HG03558 (cell line): ENCODE measurements at regions not wholly inside any gene's neighbourhood (a gene's known extent, or its start where the extent isn't known, plus 50 kb on each side); places are given as distances from the start of the nearest gene placed in this dataset.
"Not testable (repeated sequence)": the region's sequence is repeated elsewhere in the genome, so short reads cannot be mapped to it uniquely, and the experiment has no call there.

Experiments used
- ATAC-seq: cut with Tn5 transposase; IDR thresholded peaks from one replicate; pipeline ENCODE4 v1.9.1; 2021; ENCODE audit warnings: moderate number of reproducible peaks; ENCODE audit not compliant: unreplicated experiment; ENCODE audit errors: extremely low read depth

DNA sequence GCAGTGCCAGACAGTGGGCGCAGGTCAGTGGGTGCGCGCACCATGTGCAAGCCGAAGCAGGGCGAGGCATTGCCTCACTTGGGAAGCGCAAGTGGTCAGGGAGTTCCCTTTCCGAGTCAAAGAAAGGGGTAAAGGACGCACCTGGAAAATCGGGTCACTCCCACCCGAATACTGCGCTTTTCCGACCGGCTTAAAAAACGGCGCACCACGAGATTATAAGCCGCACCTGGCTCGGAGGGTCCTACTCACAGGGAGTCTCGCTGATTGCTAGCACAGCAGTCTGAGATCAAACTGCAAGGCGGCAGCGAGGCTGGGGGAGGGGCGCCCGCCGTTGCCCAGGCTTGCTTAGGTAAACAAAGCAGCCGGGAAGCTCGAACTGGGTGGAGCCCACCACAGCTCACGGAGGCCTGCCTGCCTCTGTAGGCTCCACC is 77.9 kb downstream of the NR4A2 start:
- ATAC-seq = not testable (repeated sequence)

DNA sequence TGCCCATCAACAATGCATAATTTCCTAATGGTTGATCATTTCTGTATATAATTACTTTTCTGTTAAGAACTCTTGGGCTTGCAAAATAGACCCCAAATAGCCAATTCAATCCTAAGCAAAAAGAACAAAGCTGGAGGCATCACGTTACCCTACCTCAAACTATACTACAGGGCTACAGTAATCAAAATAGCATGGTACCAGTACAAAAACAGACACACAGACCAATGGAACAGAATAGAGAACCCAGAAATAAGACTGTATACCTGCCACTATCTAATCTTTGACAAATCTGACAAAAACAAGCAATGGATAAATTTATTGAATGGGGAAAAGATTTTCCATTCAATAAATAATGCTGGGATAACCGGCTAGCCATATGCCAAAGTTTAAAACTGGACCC is 78.8 kb downstream of the NR4A2 start:
- ATAC-seq = no peak

DNA sequence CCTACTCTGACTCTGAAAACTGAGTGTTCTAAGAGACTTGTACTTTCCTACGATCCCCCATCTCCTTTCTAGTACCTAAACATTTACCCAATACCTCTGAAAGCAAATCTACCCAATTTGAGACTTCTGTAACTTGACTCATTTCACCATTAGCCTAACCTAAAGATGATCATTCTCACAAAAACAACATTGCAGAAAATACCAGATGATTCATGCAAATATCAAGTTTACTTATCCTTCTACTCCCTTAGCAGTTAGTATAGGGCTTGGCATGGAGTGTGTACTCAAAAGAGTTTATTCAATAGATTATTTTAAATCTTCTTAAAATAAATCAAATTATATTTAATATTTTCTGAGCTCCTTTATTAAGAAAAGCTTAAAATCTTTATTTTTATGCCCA is 89.6 kb downstream of the NR4A2 start:
- no peak for ATAC-seq

DNA sequence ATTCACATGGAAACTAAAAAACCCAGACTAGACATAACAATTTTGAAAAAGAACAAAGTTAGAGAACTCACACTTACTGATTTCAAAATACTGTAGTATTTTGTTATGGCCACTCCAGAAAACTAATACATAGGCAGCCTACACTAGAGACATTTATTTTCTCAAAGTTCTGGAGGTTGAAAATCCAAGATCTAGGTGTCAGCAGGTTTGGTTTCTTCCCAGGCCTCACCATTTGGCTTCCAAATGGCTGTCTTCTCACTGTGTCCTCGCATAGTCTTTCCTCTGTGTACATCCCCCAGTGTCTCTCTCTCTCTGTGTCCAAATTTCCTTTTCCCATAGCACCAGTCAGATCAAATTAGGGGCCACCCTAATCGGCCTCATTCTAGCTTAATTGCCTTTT is 95.0 kb downstream of the NR4A2 start:
- no peak for ATAC-seq

DNA sequence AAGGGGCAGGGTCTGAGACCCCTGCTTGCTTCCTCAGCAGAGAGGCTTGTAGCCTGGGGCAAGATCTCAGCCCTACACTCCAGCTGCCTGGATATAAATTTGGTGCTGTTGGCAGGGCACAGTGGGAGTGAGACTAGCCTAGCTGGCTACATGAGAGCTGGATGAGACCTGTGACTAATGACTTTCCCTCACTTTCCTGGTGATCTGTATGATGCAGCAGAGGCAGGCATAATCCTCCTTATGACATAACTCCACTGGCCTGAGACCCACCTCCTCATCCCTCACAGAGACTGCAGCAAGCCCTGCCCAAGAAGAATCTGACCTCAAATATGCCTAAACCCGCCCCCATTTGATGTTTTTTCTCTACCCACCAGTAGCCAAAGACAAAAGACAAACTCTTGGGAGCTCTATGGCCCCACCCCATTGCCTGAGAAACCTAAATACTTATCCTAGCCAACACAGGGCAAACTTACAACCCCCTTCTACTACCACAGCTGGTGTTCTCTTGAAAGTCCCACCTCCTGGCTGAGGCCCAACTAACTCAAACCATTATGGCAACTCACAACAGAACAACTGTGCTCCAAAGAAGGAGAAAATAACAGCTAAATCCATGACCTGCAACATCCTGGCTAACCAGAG is 102.7 kb downstream of the NR4A2 start:
- no peak for ATAC-seq

DNA sequence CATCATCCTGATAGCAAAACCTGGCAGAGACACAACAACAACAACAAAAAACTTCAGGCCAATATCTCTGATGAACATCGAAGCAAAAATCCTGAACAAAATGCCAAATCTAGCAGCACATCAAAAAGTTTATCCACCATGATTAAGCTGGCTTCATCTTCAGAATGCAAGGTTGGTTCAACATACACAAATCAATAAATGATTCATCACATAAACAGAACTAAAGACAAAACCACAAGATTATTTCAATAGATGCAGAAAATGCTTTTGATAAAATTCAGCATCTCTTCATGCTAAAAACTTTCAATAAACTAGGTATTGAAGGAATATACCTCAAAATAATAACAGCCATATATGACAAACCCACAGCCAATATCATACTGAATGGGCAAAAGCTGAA is 109.2 kb downstream of the NR4A2 start:
- not testable (repeated sequence) for ATAC-seq

DNA sequence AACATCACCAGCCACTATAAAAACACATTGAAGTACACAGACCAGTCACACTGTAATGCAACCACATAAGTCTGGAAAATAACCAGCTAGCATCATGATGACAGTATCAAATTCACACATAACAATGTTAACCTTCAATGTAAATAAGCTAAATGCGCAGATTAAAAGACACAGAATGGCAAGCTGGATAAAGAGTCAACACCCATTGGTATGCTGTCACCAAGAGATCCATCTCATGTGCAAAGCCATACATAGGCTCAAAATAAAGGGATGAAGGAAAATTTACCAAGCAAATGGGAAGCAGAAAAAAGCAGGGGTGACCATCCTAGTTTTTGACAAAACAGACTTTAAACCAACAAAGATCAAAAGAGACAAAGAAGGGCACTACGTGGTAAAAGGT is 110.8 kb downstream of the NR4A2 start:
- ATAC-seq = no peak

DNA sequence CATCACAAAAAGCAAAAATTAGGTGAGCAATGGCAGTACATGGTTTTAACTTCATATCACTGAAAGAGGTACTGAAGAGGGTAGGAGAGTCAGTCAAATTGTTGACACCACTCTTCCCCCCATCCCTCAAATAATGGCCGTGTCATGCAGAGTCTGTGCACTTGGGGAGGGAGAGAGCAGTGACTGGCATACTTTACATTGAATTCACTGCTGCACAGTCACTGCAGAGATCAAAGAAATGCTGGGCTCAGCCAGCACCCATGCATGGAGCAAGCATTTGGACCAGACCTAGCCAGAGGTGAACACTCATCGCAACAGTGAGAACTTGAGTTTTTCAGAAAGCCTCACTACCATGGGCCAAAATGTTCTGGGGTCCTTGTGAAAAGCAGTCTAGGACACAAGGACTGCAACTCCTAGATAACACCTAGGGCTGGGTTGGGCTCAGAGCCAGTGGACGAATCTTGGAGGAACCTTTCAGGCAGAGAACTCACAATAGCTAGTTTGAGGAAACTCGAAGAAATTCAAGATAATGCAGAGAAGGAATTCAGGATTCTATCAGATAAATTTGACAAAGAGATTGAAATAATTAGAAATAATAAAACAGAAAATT is 112.9 kb downstream of the NR4A2 start:
- ATAC-seq = no peak

DNA sequence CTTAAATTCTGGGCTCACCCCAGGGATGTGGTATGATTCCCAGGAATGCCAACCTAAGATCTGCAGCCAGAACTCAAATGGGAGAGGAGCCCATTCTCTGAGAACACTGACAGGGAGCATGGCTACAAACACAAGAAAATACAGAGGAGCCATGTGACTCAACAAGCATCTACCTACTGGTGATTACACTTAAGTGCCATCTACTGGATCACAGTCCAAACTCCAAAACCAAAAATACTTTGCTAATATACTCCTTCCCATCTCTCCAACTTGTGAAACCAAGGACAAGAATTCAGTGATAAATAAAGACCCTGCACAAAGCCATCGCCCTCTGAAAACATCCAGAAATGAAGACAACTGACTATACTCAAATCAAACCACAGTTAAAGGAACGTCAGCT is 116.9 kb downstream of the NR4A2 start:
- no peak for ATAC-seq

DNA sequence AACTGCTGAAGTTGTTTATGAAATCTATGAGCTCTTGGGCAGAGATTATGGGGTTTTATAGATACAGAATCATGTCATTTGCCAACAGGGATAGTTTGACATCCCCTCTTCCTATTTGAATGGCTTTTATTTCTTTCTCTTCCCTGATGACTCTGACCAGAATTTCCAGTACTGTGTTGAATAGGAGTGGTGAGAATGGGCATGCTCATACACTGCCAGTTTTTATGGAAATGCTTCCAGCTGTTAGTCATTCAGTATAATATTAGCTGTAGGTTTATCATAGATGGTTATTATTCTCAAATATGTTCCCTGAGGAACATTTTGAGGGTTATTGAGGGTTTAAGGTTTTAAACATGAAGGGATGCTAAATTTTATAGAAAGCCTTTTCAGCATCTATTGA is 121.2 kb downstream of the NR4A2 start:
- no peak for ATAC-seq

DNA sequence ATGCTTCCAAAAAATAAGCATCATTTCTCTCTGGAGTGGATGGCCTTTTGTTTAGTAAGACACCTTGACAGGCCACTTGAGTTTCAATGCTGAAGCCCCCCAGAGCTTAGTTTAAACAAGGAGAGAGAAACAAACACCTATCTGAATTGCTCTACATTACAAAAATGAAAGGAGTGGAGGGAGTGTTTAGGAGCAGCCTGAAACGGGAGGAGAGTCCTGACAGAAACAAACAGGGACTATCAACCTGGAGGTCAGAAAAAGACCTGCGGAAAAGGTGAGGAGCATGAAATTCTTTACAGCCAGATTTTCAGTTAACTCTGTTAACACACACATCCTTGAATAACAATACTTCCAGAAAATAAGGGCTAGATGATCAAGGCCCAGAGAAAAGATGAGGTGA is 126.2 kb downstream of the NR4A2 start:
- ATAC-seq = no peak

DNA sequence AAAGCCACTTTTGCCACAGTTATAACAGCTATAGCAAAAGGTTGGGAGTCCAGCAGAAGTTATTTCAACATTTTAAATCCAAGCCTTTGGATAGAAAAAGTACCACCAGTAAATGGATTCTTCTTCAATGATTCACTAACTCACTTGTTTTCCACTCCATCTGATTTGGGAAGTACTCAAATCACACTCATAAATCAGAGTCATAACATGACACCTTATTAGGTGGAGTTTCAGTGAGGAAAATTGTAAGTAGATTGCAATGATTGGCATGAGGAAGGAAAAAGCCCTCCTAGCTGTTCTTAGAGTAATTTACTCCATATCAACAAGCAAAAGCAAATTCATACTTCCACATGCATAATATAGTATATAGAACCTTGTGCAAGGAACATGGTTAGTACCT is 132.9 kb downstream of the NR4A2 start:
- no peak for ATAC-seq

DNA sequence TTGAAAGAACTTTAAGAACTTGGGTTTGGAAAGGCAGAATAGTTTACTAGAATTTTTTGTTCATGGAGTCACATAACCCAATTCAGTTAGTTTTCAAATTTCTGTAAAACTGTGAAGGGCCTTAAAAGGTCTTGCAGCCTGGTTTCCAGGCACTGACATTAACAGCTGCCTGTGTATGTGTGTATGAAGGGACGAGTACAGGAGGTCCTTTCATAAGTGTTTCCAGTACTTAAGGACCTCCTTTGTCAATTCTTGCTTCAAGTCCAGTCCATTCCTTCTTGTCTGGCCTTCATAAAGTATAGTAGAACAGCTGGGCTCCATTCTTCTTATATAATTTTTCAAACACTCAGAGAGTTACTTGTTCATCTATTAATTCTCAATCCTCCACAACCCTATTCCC is 136.5 kb downstream of the NR4A2 start:
- no peak for ATAC-seq

DNA sequence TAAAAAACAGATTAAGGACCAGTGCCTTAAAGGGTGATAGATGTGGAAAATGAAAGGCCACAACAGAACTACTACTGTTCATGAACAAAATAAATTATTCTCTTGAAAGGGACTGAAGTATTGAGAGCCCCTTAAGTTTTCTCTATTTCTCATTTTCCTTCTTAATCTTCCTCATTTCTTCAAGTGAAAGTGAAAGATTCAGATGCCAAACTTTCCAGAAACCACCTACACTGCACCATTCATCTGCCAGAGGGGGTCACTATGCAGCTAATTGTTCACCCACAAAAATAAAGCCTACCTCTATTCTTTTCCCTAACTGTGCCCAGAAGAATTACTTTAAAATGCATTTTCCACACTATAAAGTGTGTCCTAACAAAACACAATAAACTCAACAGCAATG is 140.1 kb downstream of the NR4A2 start:
- ATAC-seq = no peak

DNA sequence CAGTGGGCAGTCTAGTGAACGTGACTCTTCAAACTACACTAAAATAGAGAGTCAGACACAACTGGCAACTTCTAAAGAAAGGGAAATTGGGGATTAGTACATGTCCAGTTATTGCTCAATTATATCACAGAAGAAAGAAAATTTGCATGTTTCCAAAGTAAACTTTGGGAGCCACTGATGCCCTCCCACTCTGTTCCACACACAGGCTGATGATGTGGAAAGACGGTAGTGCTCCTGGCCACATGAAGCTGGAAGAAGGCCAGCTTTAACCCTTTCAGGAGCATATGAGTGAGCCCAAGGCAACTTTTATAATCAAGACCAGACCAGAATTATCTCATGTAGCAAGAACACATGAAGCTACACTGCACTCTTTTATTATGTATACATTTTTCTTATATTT is 141.0 kb downstream of the NR4A2 start:
- no peak for ATAC-seq

DNA sequence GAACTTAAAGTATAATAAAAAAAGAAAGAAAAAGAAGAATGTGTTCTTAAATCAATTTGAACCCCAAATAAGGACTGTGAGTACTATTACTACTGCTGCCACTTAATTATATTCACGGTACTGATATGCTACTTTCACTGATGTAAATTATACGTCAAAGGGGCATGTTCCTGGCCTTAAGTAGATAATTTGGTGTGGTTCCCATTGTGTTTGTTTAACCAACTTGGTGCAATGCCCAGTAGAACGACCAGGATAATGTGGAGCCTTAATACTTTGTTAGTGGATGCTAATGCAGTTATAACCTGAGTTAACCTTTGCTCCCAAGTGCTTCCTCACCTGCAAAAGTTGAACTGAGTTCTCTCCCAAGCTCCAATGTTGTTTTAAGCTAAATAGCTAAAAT is 142.0 kb downstream of the NR4A2 start:
- ATAC-seq = no peak

DNA sequence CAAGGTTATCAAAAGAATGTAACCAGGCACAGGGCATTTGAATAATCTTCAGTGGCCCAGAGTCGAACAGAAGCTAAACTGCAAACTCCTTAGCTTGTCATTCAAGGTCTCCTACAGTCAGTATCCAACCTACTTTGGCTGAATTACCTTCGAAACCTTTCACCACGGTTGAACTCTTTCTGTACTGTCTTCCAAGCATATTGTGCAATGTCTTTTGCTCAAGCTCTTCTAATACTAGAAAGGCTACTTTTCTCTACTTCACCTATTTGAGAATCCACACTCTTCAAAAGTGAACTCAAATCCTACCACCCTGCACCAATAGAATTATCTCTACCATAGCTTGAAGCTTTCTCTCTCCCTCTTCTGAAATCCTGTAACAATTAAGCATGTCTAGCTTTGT is 142.9 kb downstream of the NR4A2 start:
- ATAC-seq = no peak

DNA sequence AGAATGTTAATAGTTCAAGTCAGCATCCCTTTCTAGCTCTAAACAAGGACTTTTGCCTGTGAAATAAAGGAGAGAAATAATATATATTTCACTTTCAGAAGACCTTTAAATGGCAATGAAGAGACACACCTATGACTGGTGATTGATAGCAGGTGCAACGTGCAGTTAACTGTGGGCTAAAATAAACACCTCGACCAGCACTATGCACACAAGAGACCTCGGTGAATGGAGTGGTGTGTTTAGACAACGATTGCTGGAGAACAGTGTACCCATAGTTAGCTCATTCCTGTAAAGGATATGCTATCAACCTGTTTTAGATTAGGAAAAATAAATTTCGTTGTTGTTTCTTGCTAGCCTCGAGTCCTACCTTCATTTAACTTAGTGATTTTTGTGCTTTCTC is 143.4 kb downstream of the NR4A2 start:
- ATAC-seq = no peak

DNA sequence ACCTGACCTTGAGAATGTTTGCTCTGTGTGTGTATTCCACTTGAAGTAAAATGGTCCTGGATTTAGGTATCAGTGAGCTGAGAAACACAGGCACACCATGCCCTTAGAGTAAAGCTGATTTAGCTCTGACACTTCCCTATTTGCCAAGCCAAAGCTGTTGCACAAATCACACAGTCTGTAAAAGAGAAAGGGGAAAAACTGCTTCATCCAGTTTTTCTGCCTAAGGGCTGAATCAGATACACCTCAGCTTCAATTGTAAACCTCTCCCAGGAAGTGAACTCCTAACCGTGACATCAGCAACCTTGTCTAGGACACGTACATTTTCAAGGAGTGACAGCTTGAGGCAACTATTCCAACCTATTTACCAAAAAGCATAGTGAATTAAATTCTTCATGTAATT is 150.4 kb downstream of the NR4A2 start:
- ATAC-seq = no peak

DNA sequence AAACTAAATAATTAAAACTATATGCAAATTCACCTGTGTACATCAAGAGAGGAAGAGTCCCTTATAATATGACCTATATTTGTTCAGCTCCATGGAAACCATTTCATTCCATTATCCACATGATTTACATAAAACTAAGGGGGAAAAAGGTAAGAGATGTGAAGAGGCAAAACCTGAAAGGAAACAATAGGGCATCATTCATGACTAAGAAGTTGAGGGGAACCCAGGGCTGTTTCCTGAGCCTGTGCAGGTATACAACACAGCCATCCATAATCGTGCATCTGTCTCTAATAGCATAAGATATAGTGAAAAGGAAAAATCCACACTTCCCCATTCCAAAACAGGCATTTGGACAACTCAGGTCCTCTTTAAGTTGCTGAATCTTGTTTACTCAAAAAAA is 151.3 kb downstream of the NR4A2 start:
- ATAC-seq = no peak

DNA sequence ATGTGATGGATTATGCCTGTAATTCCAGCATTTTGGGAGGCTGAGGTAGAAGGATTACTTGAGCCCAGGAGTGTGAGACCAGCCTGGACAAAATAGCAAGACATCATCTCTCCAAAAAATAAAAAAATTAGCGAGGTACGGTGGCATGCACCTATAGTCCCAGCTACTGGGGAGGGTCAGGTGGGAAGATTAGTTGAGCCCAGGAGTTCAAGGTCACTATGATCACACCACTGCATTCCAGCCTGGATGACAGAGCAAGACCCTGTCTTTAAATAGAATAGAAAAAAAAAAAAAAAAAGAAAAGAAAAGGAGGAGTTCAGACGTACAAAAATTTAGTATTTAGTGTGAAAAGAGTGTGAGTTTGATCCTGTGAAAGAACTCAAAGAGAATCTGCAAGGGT is 154.9 kb downstream of the NR4A2 start:
- no peak for ATAC-seq

DNA sequence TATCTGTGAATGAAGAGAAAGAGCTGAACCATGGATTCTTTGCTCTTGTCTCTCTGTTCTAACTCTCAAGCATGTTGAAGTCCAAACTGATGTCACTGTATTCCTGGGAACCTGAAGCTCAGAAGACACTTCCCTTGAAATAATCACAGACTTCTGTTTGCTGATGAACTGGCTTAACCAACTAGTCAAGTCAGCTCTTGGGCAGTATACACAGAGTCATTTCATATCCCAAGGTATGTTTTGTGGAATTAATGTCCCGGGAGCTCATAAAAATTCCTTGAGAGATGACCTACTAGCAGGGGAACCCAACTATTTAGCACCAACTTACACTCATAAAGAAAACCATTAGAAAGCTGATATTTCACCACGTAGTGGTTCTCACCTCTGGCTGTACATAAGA is 156.6 kb downstream of the NR4A2 start:
- ATAC-seq = no peak
